Neural progenitor cell (in vitro differentiated cells): ENCODE measurements at regions not wholly inside any gene's neighbourhood (a gene's known extent, or its start where the extent isn't known, plus 50 kb on each side); places are given as distances from the start of the nearest gene placed in this dataset.

Experiments
- EZH2 ChIP-seq: fragments of 200-600 bp; sonication (generic); IDR thresholded peaks from 2 replicates; pipeline ENCODE4 v1.6.1; 2017; ENCODE audit warnings: antibody characterized with exemption, mild to moderate bottlenecking, moderate library complexity
- TF ChIP-seq, protein P1 (sequence below): fragments of 200-600 bp; sonication (generic); IDR thresholded peaks from 2 replicates; pipeline ENCODE4 v1.5.1; 2017; ENCODE audit warnings: antibody characterized with exemption, mild to moderate bottlenecking

DNA sequence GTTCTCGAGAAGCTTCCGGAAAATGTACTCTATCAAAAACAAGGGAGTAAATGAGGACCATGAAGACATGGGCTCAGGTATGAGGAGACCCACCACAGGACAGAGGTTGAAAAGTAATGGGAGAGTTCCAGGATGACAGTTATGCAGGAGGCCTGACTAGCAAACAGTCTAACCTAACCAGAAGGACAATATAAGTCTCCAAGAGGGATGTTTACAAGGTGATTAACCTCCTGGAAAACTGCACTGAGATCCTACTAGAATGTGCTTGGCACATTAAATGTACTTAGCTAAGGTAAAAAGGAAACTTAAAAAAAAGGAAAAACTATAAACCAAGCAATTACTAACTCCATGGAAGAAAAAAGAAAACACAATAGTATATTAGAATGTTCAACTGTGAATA is 258.3 kb downstream of the KLF5 start:
- TF ChIP-seq, protein P1, sequence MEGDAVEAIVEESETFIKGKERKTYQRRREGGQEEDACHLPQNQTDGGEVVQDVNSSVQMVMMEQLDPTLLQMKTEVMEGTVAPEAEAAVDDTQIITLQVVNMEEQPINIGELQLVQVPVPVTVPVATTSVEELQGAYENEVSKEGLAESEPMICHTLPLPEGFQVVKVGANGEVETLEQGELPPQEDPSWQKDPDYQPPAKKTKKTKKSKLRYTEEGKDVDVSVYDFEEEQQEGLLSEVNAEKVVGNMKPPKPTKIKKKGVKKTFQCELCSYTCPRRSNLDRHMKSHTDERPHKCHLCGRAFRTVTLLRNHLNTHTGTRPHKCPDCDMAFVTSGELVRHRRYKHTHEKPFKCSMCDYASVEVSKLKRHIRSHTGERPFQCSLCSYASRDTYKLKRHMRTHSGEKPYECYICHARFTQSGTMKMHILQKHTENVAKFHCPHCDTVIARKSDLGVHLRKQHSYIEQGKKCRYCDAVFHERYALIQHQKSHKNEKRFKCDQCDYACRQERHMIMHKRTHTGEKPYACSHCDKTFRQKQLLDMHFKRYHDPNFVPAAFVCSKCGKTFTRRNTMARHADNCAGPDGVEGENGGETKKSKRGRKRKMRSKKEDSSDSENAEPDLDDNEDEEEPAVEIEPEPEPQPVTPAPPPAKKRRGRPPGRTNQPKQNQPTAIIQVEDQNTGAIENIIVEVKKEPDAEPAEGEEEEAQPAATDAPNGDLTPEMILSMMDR, result no peak
- TF ChIP-seq EZH2, result no peak
